Keratinocyte (primary cell): ENCODE measurements at regions not wholly inside any gene's neighbourhood (a gene's known extent, or its start where the extent isn't known, plus 50 kb on each side); places are given as distances from the start of the nearest gene placed in this dataset.

Experiments used
- EZH2 ChIP-seq: IDR thresholded peaks from one replicate; pipeline ENCODE4 v1.6.1; 2012; ENCODE audit warnings: inconsistent platforms, mild to moderate bottlenecking, low read length, moderate library complexity
- TF ChIP-seq, protein P1 (sequence below), 3 experiments: IDR thresholded peaks in 1 of 3; conservative IDR thresholded peaks in 1 of 3; optimal IDR thresholded peaks in 1 of 3; 2 replicates in 2 of 3; 3 replicates in 1 of 3; pipeline versions ENCODE3 to v1.5.1; 2011; ENCODE audit warnings: low read length in 3 of 3, mild to moderate bottlenecking in 3 of 3, moderate library complexity in 2 of 3, control low read depth in 1 of 3, inconsistent platforms in 1 of 3; ENCODE audit not compliant: insufficient read depth in 2 of 3; ENCODE audit errors: extremely low read depth in 1 of 3

DNA sequence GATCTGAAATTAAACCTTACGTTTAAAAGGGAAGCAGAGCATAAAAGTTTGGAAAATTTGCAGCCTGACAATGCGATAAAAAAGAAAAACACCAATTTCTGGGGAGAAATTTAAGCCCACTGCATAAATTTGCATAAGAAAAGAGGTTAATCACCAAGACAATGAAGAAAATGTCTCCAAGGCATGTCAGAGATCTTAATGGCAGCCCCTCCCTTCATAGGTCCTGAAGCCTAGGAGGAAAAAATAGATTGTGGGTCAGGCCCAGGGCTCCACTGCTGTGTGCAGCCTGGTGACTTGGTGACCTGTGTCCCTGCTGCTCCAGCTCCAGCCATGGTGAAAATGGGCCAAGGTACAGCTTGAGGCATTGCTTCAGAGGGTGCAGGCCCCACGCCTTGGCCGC is 264.0 kb upstream of the CT83 start:
- TF ChIP-seq, protein P1, sequence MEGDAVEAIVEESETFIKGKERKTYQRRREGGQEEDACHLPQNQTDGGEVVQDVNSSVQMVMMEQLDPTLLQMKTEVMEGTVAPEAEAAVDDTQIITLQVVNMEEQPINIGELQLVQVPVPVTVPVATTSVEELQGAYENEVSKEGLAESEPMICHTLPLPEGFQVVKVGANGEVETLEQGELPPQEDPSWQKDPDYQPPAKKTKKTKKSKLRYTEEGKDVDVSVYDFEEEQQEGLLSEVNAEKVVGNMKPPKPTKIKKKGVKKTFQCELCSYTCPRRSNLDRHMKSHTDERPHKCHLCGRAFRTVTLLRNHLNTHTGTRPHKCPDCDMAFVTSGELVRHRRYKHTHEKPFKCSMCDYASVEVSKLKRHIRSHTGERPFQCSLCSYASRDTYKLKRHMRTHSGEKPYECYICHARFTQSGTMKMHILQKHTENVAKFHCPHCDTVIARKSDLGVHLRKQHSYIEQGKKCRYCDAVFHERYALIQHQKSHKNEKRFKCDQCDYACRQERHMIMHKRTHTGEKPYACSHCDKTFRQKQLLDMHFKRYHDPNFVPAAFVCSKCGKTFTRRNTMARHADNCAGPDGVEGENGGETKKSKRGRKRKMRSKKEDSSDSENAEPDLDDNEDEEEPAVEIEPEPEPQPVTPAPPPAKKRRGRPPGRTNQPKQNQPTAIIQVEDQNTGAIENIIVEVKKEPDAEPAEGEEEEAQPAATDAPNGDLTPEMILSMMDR (optimal IDR thresholded peaks at IDR 0.05 in 1 of 3, IDR thresholded peaks at IDR 0.05 in 1 of 3, conservative IDR thresholded peaks at IDR 0.05 in 1 of 3; ENCODE audit: extremely low read depth in 1 of 3, insufficient read depth in 2 of 3, low read length in 3 of 3) = no peak
- TF ChIP-seq EZH2 = no peak
